Breast epithelium (tissue), 3 donors: ENCODE measurements at regions not wholly inside any gene's neighbourhood (a gene's known extent, or its start where the extent isn't known, plus 50 kb on each side); places are given as distances from the start of the nearest gene placed in this dataset.

Source experiments
- CTCF ChIP-seq, 3 donors: fragments of 450-650 bp; IDR thresholded peaks; one replicate each; pipeline ENCODE4 v1.5.1; 2016 to 2017; ENCODE audit warnings: antibody characterized with exemption in 3 of 3, mild to moderate bottlenecking in 3 of 3, moderate library complexity in 3 of 3
- POLR2A ChIP-seq: fragments of 450-650 bp; IDR thresholded peaks from one replicate; pipeline ENCODE4 v1.6.1; 2016; ENCODE audit warnings: antibody characterized with exemption, mild to moderate bottlenecking, moderate library complexity
- POLR2AphosphoS5 ChIP-seq, 3 donors: sonication (generic); formaldehyde crosslinking; IDR thresholded peaks; one replicate each; pipeline ENCODE4 v1.6.1; 2017; ENCODE audit warnings: antibody characterized with exemption in 3 of 3

- TF ChIP-seq CTCF (IDR thresholded peaks at IDR 0.05) (no peak), POLR2A (no peak), POLR2AphosphoS5 (IDR thresholded peaks at IDR 0.05) (no peak)
These were observed 169.6 kb upstream of the ZNF804B start for GRCh38 chr7:88589927-88590326.
